PC-3 (cell line): ENCODE measurements at regions not wholly inside any gene's neighbourhood (a gene's known extent, or its start where the extent isn't known, plus 50 kb on each side); places are given as distances from the start of the nearest gene placed in this dataset.
"Not testable (repeated sequence)": the region's sequence is repeated elsewhere in the genome, so short reads cannot be mapped to it uniquely, and the experiment has no call there.

Source experiments
- ATAC-seq: fragments of 200-7000 bp; cut with Tn5 transposase; 2 replicates; pipeline ENCODE4 v1.9.1; 2020; ENCODE audit warnings: mild to moderate bottlenecking, moderate library complexity
- BruUV-seq: library from RNA; stranded (reverse); fragments of 400-500 nt; replicated peaks from 2 replicates; lab custom pipeline; 2021; lab: Mats Ljungman, UMichigan
- CTCF ChIA-PET: fragments of 300-600 bp; sonication (Branson Sonifier 250); formaldehyde crosslinking; loops from one replicate; lab custom pipeline; 2022; ENCODE audit warnings: antibody characterized with exemption; lab: Charles Lee
- POLR2A ChIA-PET: fragments of 300-600 bp; sonication (Branson Sonifier 250); formaldehyde crosslinking; loops from one replicate; lab custom pipeline; 2022; ENCODE audit warnings: antibody characterized with exemption; ENCODE audit not compliant: unreplicated experiment; lab: Charles Lee
- DNase-seq: peaks from one replicate; pipeline ENCODE4 v3.0.0-alpha.2; 2015
- H2AFZ ChIP-seq: fragments of 300-600 bp; sonication (generic); 2 replicates; pipeline ENCODE4 v1.6.0; 2016; ENCODE audit warnings: antibody characterized with exemption, low read length
- H3F3A ChIP-seq: fragments of 300-600 bp; sonication (generic); one replicate; pipeline ENCODE4 v1.6.0; 2017; ENCODE audit warnings: antibody characterized with exemption, low read length, control low read depth, mild to moderate bottlenecking; ENCODE audit not compliant: unreplicated experiment
- H3K27ac ChIP-seq: fragments of 300-600 bp; sonication (generic); 2 replicates; pipeline ENCODE4 v1.5.1; 2016; ENCODE audit warnings: mild to moderate bottlenecking, low read length
- H3K27me3 ChIP-seq: fragments of 300-600 bp; sonication (generic); 2 replicates; pipeline ENCODE4 v1.6.1; 2016; ENCODE audit warnings: low read length, mixed read lengths
- H3K36me3 ChIP-seq: fragments of 300-600 bp; sonication (generic); 2 replicates; pipeline ENCODE4 v1.6.1; 2016; ENCODE audit warnings: low read depth, mixed run types, low read length, mixed read lengths
- H3K4me1 ChIP-seq: fragments of 300-600 bp; sonication (generic); 2 replicates; pipeline ENCODE4 v1.5.1; 2016; ENCODE audit warnings: low read length; ENCODE audit not compliant: insufficient read depth
- H3K4me2 ChIP-seq: fragments of 300-600 bp; sonication (generic); 2 replicates; pipeline ENCODE4 v1.6.0; 2016; ENCODE audit warnings: low read length
- H3K4me3 ChIP-seq: fragments of 300-600 bp; sonication (generic); 2 replicates; pipeline ENCODE4 v1.5.1; 2016; ENCODE audit warnings: mild to moderate bottlenecking, low read length, mixed read lengths
- H3K79me2 ChIP-seq: fragments of 300-600 bp; sonication (generic); 2 replicates; pipeline ENCODE4 v1.6.1; 2017; ENCODE audit warnings: low read length, mixed read lengths
- H3K9ac ChIP-seq: fragments of 300-600 bp; sonication (generic); 2 replicates; pipeline ENCODE4 v1.6.0; 2016; ENCODE audit warnings: mild to moderate bottlenecking, low read length
- H3K9me2 ChIP-seq: fragments of 300-600 bp; sonication (generic); replicated peaks from 2 replicates; pipeline ENCODE4 v1.6.1; 2016; ENCODE audit warnings: mixed run types, low read length, mixed read lengths
- H3K9me3 ChIP-seq: fragments of 300-600 bp; sonication (generic); 2 replicates; pipeline ENCODE4 v1.6.1; 2016; ENCODE audit warnings: low read length, mixed read lengths
- H4K20me1 ChIP-seq: fragments of 300-600 bp; sonication (generic); 2 replicates; pipeline ENCODE4 v1.6.1; 2016; ENCODE audit warnings: low read length, mixed read lengths
- EZH2 ChIP-seq: fragments of 300-600 bp; sonication (generic); IDR thresholded peaks from one replicate; pipeline ENCODE4 v1.6.1; 2017; ENCODE audit warnings: antibody characterized with exemption, mild to moderate bottlenecking, low read length; ENCODE audit not compliant: unreplicated experiment
- EZH2phosphoT487 ChIP-seq: fragments of 300-600 bp; sonication (generic); IDR thresholded peaks from 2 replicates; pipeline ENCODE4 v1.6.1; 2018; ENCODE audit warnings: mild to moderate bottlenecking, antibody characterized with exemption, low read length, borderline replicate concordance
- intact Hi-C: fragments of 100-400 bp; cut with micrococcal nuclease; formaldehyde crosslinking; loops from 2 replicates; pipeline ENCODE4 v1.9.0; 2023
- TF ChIP-seq, protein P1 (sequence below): fragments of 300-600 bp; sonication (generic); conservative IDR thresholded peaks from 2 replicates; pipeline ENCODE4 v1.5.1; 2017; ENCODE audit warnings: antibody characterized with exemption, low read depth, mild to moderate bottlenecking, low read length

GRCh38 chr11:10973416-10973815, 115.6 kb upstream of the ZBED5 start:
- no peak for DNase-seq
- TF ChIP-seq EZH2phosphoT487 (no peak), EZH2 (no peak)
- TF ChIP-seq, protein P1, sequence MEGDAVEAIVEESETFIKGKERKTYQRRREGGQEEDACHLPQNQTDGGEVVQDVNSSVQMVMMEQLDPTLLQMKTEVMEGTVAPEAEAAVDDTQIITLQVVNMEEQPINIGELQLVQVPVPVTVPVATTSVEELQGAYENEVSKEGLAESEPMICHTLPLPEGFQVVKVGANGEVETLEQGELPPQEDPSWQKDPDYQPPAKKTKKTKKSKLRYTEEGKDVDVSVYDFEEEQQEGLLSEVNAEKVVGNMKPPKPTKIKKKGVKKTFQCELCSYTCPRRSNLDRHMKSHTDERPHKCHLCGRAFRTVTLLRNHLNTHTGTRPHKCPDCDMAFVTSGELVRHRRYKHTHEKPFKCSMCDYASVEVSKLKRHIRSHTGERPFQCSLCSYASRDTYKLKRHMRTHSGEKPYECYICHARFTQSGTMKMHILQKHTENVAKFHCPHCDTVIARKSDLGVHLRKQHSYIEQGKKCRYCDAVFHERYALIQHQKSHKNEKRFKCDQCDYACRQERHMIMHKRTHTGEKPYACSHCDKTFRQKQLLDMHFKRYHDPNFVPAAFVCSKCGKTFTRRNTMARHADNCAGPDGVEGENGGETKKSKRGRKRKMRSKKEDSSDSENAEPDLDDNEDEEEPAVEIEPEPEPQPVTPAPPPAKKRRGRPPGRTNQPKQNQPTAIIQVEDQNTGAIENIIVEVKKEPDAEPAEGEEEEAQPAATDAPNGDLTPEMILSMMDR: no peak
- H3K9ac ChIP-seq: no peak overlapping the region
- no peak overlapping the region for H3K4me2 ChIP-seq
- H3K27me3 ChIP-seq: no peaks in the 10 kb centered on the region
- no peaks in the 10 kb centered on the region for H3K9me3 ChIP-seq
- no TSS peak for BruUV-seq
- intact Hi-C loops: no loop called here
- no peak overlapping the region for H2AFZ ChIP-seq
- H3K4me1 ChIP-seq: no peaks in the 10 kb centered on the region
- no peaks in the 10 kb centered on the region for H3F3A ChIP-seq
- CTCF ChIA-PET: no interaction called here
- no peaks in the 10 kb centered on the region for H3K79me2 ChIP-seq
- POLR2A ChIA-PET: no interaction called here
- no peaks in the 10 kb centered on the region for H3K36me3 ChIP-seq
- H3K9me2 ChIP-seq: no peaks in the 10 kb centered on the region
- no peak overlapping the region for H3K27ac ChIP-seq
- ATAC-seq: no peak
- H4K20me1 ChIP-seq: no peaks in the 10 kb centered on the region
- H3K4me3 ChIP-seq: no peak overlapping the region

DNA sequence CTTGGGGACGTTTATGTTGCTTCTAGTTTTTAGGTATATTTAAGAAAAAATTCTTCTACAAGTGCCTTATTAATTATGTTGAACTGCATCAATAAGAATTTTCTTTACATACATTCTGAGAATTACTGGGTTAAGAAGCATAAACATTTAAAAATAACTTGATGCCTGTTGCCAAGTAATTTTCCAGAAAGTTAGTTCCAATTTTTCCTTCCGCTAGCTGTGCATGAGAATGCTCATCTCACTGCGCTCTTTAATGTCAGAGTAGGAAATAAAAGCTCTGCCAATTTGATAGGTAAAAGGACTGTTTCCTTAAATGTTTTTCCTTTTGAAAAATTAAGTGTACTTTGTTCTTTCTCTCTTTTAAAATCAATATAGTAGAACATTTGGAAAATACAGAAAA, 113.1 kb upstream of the ZBED5 start:
- Histone ChIP-seq H3K36me3 (no peaks in the 10 kb centered on the region), H3K79me2 (no peaks in the 10 kb centered on the region), H3K4me2 (no peak overlapping the region), H3K27me3 (no peaks in the 10 kb centered on the region), H3K27ac (no peak overlapping the region), H4K20me1 (no peaks in the 10 kb centered on the region), H3K9ac (no peak overlapping the region), H3F3A (no peaks in the 10 kb centered on the region), H3K9me3 (no peaks in the 10 kb centered on the region), H3K9me2 (no peaks in the 10 kb centered on the region), H3K4me1 (no peaks in the 10 kb centered on the region), H2AFZ (no peak overlapping the region), H3K4me3 (no peak overlapping the region)
- intact Hi-C loops: no loop called here
- TF ChIP-seq EZH2phosphoT487 (no peak), EZH2 (no peak)
- TF ChIP-seq, protein P1: no peak
- CTCF ChIA-PET: no interaction called here
- no peak for ATAC-seq
- DNase-seq: no peak
- no TSS peak for BruUV-seq
- POLR2A ChIA-PET: no interaction called here

DNA sequence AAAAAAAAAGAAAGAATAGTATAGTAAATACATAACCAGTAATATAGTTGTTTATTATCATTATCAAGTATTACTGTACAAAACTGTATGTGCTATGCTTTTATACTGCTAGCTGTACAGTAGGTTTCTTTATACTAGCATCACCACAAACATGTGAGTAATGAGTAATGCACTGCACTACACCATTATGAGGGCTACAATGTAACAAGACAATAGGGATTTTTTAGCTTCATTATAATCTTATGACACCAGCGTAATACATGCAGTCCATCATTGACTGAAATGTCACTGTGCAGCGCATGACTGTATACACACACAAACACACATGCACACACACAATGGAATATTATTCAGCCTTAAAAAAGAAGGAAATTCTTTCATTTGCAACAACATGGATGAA, 111.5 kb upstream of the ZBED5 start:
- DNase-seq (no peak), ATAC-seq (no peak)
- BruUV-seq: no TSS peak
- Histone ChIP-seq H3F3A (no peaks in the 10 kb centered on the region), H3K27ac (no peak overlapping the region), H3K79me2 (no peaks in the 10 kb centered on the region), H3K4me1 (no peaks in the 10 kb centered on the region), H4K20me1 (no peaks in the 10 kb centered on the region), H3K4me3 (no peak overlapping the region), H3K9ac (no peak overlapping the region), H3K9me2 (no peaks in the 10 kb centered on the region), H3K4me2 (no peak overlapping the region), H3K9me3 (no peaks in the 10 kb centered on the region), H2AFZ (no peak overlapping the region), H3K27me3 (no peaks in the 10 kb centered on the region), H3K36me3 (no peaks in the 10 kb centered on the region)
- intact Hi-C loops: no loop called here
- TF ChIP-seq EZH2phosphoT487 (no peak), EZH2 (no peak)
- TF ChIP-seq, protein P1: no peak
- CTCF ChIA-PET: no interaction called here
- POLR2A ChIA-PET: no interaction called here

DNA sequence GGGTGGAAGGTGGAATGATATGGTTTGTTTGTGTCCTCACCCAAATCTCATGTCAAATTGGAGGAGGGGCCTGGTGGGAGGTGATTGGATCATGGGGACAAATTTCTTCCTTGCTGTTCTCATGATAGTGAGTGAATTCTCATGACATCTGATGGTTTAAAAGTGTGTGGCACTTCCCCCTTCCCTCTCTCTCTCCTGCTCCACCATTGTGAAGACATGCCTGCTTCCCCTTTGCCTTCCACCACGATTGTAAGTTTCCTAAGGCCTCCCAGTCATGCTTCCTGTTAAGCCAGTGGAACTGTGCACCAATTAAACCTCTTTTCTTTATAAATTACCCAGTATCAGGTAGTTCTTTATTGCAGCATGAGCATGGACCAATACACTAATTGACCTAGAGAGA, 99.0 kb upstream of the ZBED5 start:
- POLR2A ChIA-PET: not testable (repeated sequence)

More for the DNA sequence above, 99.0 kb upstream of the ZBED5 start:
- H3K27me3 ChIP-seq, H3K27ac ChIP-seq, DNase-seq, intact Hi-C loops, H4K20me1 ChIP-seq, H3K4me1 ChIP-seq, H3K4me3 ChIP-seq, H3K4me2 ChIP-seq, ATAC-seq, H3K9me3 ChIP-seq, H3F3A ChIP-seq, CTCF ChIA-PET, BruUV-seq, H3K36me3 ChIP-seq, H3K79me2 ChIP-seq, H3K9ac ChIP-seq, H3K9me2 ChIP-seq, H2AFZ ChIP-seq: not testable (repeated sequence)
